ENCODE measurements at regions not wholly inside any gene's neighbourhood (a gene's known extent, or its start where the extent isn't known, plus 50 kb on each side); places are given as distances from the start of the nearest gene placed in this dataset.

GRCh38 chr2:193349642-193350041, 1154.9 kb upstream of the TMEFF2 start:
- 95% methylated on average over 1 of the region's 1 CpG for WGBS
- Histone ChIP-seq H3K36me3 (ENCODE audit: control insufficient read depth in 2 of 2, insufficient read depth in 2 of 2, low read length in 1 of 2) (no peaks in the 10 kb centered on the region), H3K4me3 (ENCODE audit: low read length in 2 of 2) (no peak overlapping the region), H3K9me3 (ENCODE audit: control insufficient read depth in 2 of 2, insufficient read depth in 1 of 2, low read length in 1 of 2) (no peaks in the 10 kb centered on the region), H3K27me3 (ENCODE audit: control insufficient read depth in 2 of 2, insufficient read depth in 1 of 2, low read length in 1 of 2) (no peaks in the 10 kb centered on the region), H3K27ac (ENCODE audit: low read depth in 1 of 2, low read length in 1 of 2) (no peak overlapping the region), H3K4me1 (ENCODE audit: control insufficient read depth in 2 of 2, insufficient read depth in 2 of 2, low read length in 2 of 2) (no peaks in the 10 kb centered on the region)
- no peak for DNase-seq (ENCODE audit: low read depth in 6 of 9, low spot score in 9 of 9)

- no peak for DNase-seq (ENCODE audit: low read depth in 6 of 9, low spot score in 9 of 9)
- no peaks in the 10 kb centered on the region for H3K9me3 ChIP-seq (ENCODE audit: control insufficient read depth in 2 of 2, insufficient read depth in 1 of 2, low read length in 1 of 2)
- 81% methylated on average over 2 of the region's 2 CpGs for WGBS
- peak overlapping the region in 1 of 2 donors; percentile 48 for H3K4me3 ChIP-seq (ENCODE audit: low read length in 2 of 2)
- H3K36me3 ChIP-seq (ENCODE audit: control insufficient read depth in 2 of 2, insufficient read depth in 2 of 2, low read length in 1 of 2) = no peaks in the 10 kb centered on the region
- no peak overlapping the region for H3K27ac ChIP-seq (ENCODE audit: low read depth in 1 of 2, low read length in 1 of 2)
- H3K4me1 ChIP-seq (ENCODE audit: control insufficient read depth in 2 of 2, insufficient read depth in 2 of 2, low read length in 2 of 2) = no peaks in the 10 kb centered on the region
- no peaks in the 10 kb centered on the region for H3K27me3 ChIP-seq (ENCODE audit: control insufficient read depth in 2 of 2, insufficient read depth in 1 of 2, low read length in 1 of 2)
Measured at GRCh38 chr2:193348055-193348454, 1153.3 kb upstream of the TMEFF2 start.

GRCh38 chr2:193336781-193337180, 1142.0 kb upstream of the TMEFF2 start:
- WGBS = 97% methylated on average over 1 of the region's 1 CpG
- H3K4me3 ChIP-seq (ENCODE audit: low read length in 2 of 2) = no peak overlapping the region
- no peak for DNase-seq (ENCODE audit: low read depth in 6 of 9, low spot score in 9 of 9)
- H3K4me1 ChIP-seq (ENCODE audit: control insufficient read depth in 2 of 2, insufficient read depth in 2 of 2, low read length in 2 of 2) = no peaks in the 10 kb centered on the region
- H3K27me3 ChIP-seq (ENCODE audit: control insufficient read depth in 2 of 2, insufficient read depth in 1 of 2, low read length in 1 of 2) = no peaks in the 10 kb centered on the region
- H3K36me3 ChIP-seq (ENCODE audit: control insufficient read depth in 2 of 2, insufficient read depth in 2 of 2, low read length in 1 of 2) = no peaks in the 10 kb centered on the region
- no peaks in the 10 kb centered on the region for H3K9me3 ChIP-seq (ENCODE audit: control insufficient read depth in 2 of 2, insufficient read depth in 1 of 2, low read length in 1 of 2)
- H3K27ac ChIP-seq (ENCODE audit: low read depth in 1 of 2, low read length in 1 of 2) = no peak overlapping the region

- no peaks in the 10 kb centered on the region for H3K36me3 ChIP-seq (ENCODE audit: control insufficient read depth in 2 of 2, insufficient read depth in 2 of 2, low read length in 1 of 2)
- 96% methylated on average over 1 of the region's 1 CpG for WGBS
- no peak overlapping the region for H3K4me3 ChIP-seq (ENCODE audit: low read length in 2 of 2)
- H3K27ac ChIP-seq (ENCODE audit: low read depth in 1 of 2, low read length in 1 of 2) = no peak overlapping the region
- no peaks in the 10 kb centered on the region for H3K27me3 ChIP-seq (ENCODE audit: control insufficient read depth in 2 of 2, insufficient read depth in 1 of 2, low read length in 1 of 2)
- H3K9me3 ChIP-seq (ENCODE audit: control insufficient read depth in 2 of 2, insufficient read depth in 1 of 2, low read length in 1 of 2) = no peaks in the 10 kb centered on the region
- H3K4me1 ChIP-seq (ENCODE audit: control insufficient read depth in 2 of 2, insufficient read depth in 2 of 2, low read length in 2 of 2) = no peaks in the 10 kb centered on the region
- no peak for DNase-seq (ENCODE audit: low read depth in 6 of 9, low spot score in 9 of 9)
Measured at GRCh38 chr2:193334401-193334800, 1139.7 kb upstream of the TMEFF2 start.

- H3K27ac ChIP-seq (ENCODE audit: low read depth in 1 of 2, low read length in 1 of 2) = no peak overlapping the region
- no peak for DNase-seq (ENCODE audit: low read depth in 6 of 9, low spot score in 9 of 9)
- WGBS = 98% methylated on average over 3 of the region's 3 CpGs
- H3K4me1 ChIP-seq (ENCODE audit: control insufficient read depth in 2 of 2, insufficient read depth in 2 of 2, low read length in 2 of 2) = no peaks in the 10 kb centered on the region
- no peaks in the 10 kb centered on the region for H3K9me3 ChIP-seq (ENCODE audit: control insufficient read depth in 2 of 2, insufficient read depth in 1 of 2, low read length in 1 of 2)
- H3K4me3 ChIP-seq (ENCODE audit: low read length in 2 of 2) = no peak overlapping the region
- no peaks in the 10 kb centered on the region for H3K27me3 ChIP-seq (ENCODE audit: control insufficient read depth in 2 of 2, insufficient read depth in 1 of 2, low read length in 1 of 2)
- H3K36me3 ChIP-seq (ENCODE audit: control insufficient read depth in 2 of 2, insufficient read depth in 2 of 2, low read length in 1 of 2) = no peaks in the 10 kb centered on the region
Measured at GRCh38 chr2:193333539-193333938, 1138.8 kb upstream of the TMEFF2 start.

- Histone ChIP-seq H3K9me3 (ENCODE audit: control insufficient read depth in 2 of 2, insufficient read depth in 1 of 2, low read length in 1 of 2) (no peaks in the 10 kb centered on the region), H3K4me1 (ENCODE audit: control insufficient read depth in 2 of 2, insufficient read depth in 2 of 2, low read length in 2 of 2) (no peaks in the 10 kb centered on the region), H3K27ac (ENCODE audit: low read depth in 1 of 2, low read length in 1 of 2) (no peak overlapping the region), H3K4me3 (ENCODE audit: low read length in 2 of 2) (no peak overlapping the region), H3K27me3 (ENCODE audit: control insufficient read depth in 2 of 2, insufficient read depth in 1 of 2, low read length in 1 of 2) (no peaks in the 10 kb centered on the region), H3K36me3 (ENCODE audit: control insufficient read depth in 2 of 2, insufficient read depth in 2 of 2, low read length in 1 of 2) (no peaks in the 10 kb centered on the region)
- WGBS = 61% methylated on average over 1 of the region's 1 CpG
- DNase-seq (ENCODE audit: low read depth in 6 of 9, low spot score in 9 of 9) = no peak
Measured at GRCh38 chr2:193332941-193333340, 1138.2 kb upstream of the TMEFF2 start.

- 4% methylated on average over 4 of the region's 4 CpGs for WGBS
- no peaks in the 10 kb centered on the region for H3K9me3 ChIP-seq (ENCODE audit: control insufficient read depth in 2 of 2, insufficient read depth in 1 of 2, low read length in 1 of 2)
- no peak overlapping the region for H3K4me3 ChIP-seq (ENCODE audit: low read length in 2 of 2)
- no peak for DNase-seq (ENCODE audit: low read depth in 6 of 9, low spot score in 9 of 9)
- no peaks in the 10 kb centered on the region for H3K36me3 ChIP-seq (ENCODE audit: control insufficient read depth in 2 of 2, insufficient read depth in 2 of 2, low read length in 1 of 2)
- no peaks in the 10 kb centered on the region for H3K27me3 ChIP-seq (ENCODE audit: control insufficient read depth in 2 of 2, insufficient read depth in 1 of 2, low read length in 1 of 2)
- H3K27ac ChIP-seq (ENCODE audit: low read depth in 1 of 2, low read length in 1 of 2) = no peak overlapping the region
- H3K4me1 ChIP-seq (ENCODE audit: control insufficient read depth in 2 of 2, insufficient read depth in 2 of 2, low read length in 2 of 2) = no peaks in the 10 kb centered on the region
Measured at GRCh38 chr2:193331676-193332075, 1136.9 kb upstream of the TMEFF2 start.

- no peaks in the 10 kb centered on the region for H3K36me3 ChIP-seq (ENCODE audit: control insufficient read depth in 2 of 2, insufficient read depth in 2 of 2, low read length in 1 of 2)
- no peak overlapping the region for H3K27ac ChIP-seq (ENCODE audit: low read depth in 1 of 2, low read length in 1 of 2)
- no peaks in the 10 kb centered on the region for H3K9me3 ChIP-seq (ENCODE audit: control insufficient read depth in 2 of 2, insufficient read depth in 1 of 2, low read length in 1 of 2)
- H3K4me1 ChIP-seq (ENCODE audit: control insufficient read depth in 2 of 2, insufficient read depth in 2 of 2, low read length in 2 of 2) = no peaks in the 10 kb centered on the region
- no peaks in the 10 kb centered on the region for H3K27me3 ChIP-seq (ENCODE audit: control insufficient read depth in 2 of 2, insufficient read depth in 1 of 2, low read length in 1 of 2)
- no peak overlapping the region for H3K4me3 ChIP-seq (ENCODE audit: low read length in 2 of 2)
- 95% methylated on average over 4 of the region's 4 CpGs for WGBS
- no peak for DNase-seq (ENCODE audit: low read depth in 6 of 9, low spot score in 9 of 9)
Measured at GRCh38 chr2:193326296-193326695, 1131.6 kb upstream of the TMEFF2 start.

- Histone ChIP-seq H3K36me3 (ENCODE audit: control insufficient read depth in 2 of 2, insufficient read depth in 2 of 2, low read length in 1 of 2) (no peaks in the 10 kb centered on the region), H3K4me1 (ENCODE audit: control insufficient read depth in 2 of 2, insufficient read depth in 2 of 2, low read length in 2 of 2) (no peaks in the 10 kb centered on the region), H3K4me3 (ENCODE audit: low read length in 2 of 2) (no peak overlapping the region), H3K9me3 (ENCODE audit: control insufficient read depth in 2 of 2, insufficient read depth in 1 of 2, low read length in 1 of 2) (no peaks in the 10 kb centered on the region), H3K27ac (ENCODE audit: low read depth in 1 of 2, low read length in 1 of 2) (no peak overlapping the region), H3K27me3 (ENCODE audit: control insufficient read depth in 2 of 2, insufficient read depth in 1 of 2, low read length in 1 of 2) (no peaks in the 10 kb centered on the region)
- WGBS = 94% methylated on average over 1 of the region's 1 CpG
- no peak for DNase-seq (ENCODE audit: low read depth in 6 of 9, low spot score in 9 of 9)
Measured at GRCh38 chr2:193315428-193316091, 1120.8 kb upstream of the TMEFF2 start.

All from thymus (tissue), 11 donors.